HepG2 (cell line): ENCODE measurements at regions not wholly inside any gene's neighbourhood (a gene's known extent, or its start where the extent isn't known, plus 50 kb on each side); places are given as distances from the start of the nearest gene placed in this dataset.

Experiments
- ATAC-seq: fragments of 200-7000 bp; cut with Tn5 transposase; 3 replicates; pipeline ENCODE4 v1.9.1; 2020; ENCODE audit warnings: mild to moderate bottlenecking, moderate library complexity
- BruUV-seq: library from RNA; stranded (reverse); fragments of 400-500 nt; replicated peaks from 2 replicates; lab custom pipeline; 2021; lab: Mats Ljungman, UMichigan
- CTCF ChIA-PET: fragments of 300-600 bp; formaldehyde crosslinking; extraction: SDS; loops from one replicate; lab custom pipeline; 2021; ENCODE audit warnings: low total read pairs, inconsistent platforms, low intra/inter-chr PET ratio; lab: Yijun Ruan, JAX
- POLR2A ChIA-PET: fragments of 350-600 bp; sonication (Branson Sonifier 250); formaldehyde crosslinking; loops from one replicate; lab custom pipeline; 2020; ENCODE audit warnings: antibody characterized with exemption, inconsistent platforms; lab: Yijun Ruan, JAX
- DNase-seq: peaks from one replicate; pipeline ENCODE4 v3.0.0-alpha.2; 2015; ENCODE audit warnings: low spot score
- FAIRE-seq: peaks from 3 replicates; lab custom pipeline; 2011; peaks lifted over from hg19 to GRCh38; lab: Jason Lieb, UNC
- H2AFZ ChIP-seq: one replicate; pipeline ENCODE4 v1.6.1; 2011; ENCODE audit warnings: low read length, inconsistent platforms
- H3K27ac ChIP-seq: fragments of 300-600 bp; 3 replicates; pipeline ENCODE4 v1.8.0; 2011; ENCODE audit warnings: mixed run types, mild to moderate bottlenecking, mixed read lengths, low read length, inconsistent platforms; ENCODE audit not compliant: insufficient read depth; ENCODE audit errors: extremely low read length
- H3K27me3 ChIP-seq, 2 experiments: fragments of 200-600 bp in 1 of 2; 2 replicates in 1 of 2; 3 replicates in 1 of 2; pipeline versions ENCODE4 v1.6.0 to v1.8.0; 2011; ENCODE audit warnings: low read length in 2 of 2, mild to moderate bottlenecking in 2 of 2, moderate library complexity in 2 of 2, inconsistent platforms in 1 of 2; ENCODE audit not compliant: insufficient read depth in 2 of 2, control insufficient read depth in 1 of 2
- H3K36me3 ChIP-seq, 2 experiments: fragments of 200-600 bp in 1 of 2; replicated peaks in 1 of 2; 2 replicates in 1 of 2; 3 replicates in 1 of 2; pipeline versions ENCODE4 v1.5.1 to v1.8.0; 2011; ENCODE audit warnings: low read length in 2 of 2, inconsistent platforms in 1 of 2; ENCODE audit not compliant: insufficient read depth in 2 of 2, control insufficient read depth in 1 of 2
- H3K4me1 ChIP-seq: 2 replicates; pipeline ENCODE4 v1.5.1; 2012; ENCODE audit warnings: low read length, inconsistent platforms; ENCODE audit not compliant: insufficient read depth
- H3K4me2 ChIP-seq: 2 replicates; pipeline ENCODE4 v1.6.0; 2011; ENCODE audit warnings: low read depth, low read length, inconsistent platforms
- H3K4me3 ChIP-seq, 3 experiments: fragments of 200-600 bp in 1 of 3; sonication (generic), shearing (Covaris generic) in 1 of 3; replicated peaks in 1 of 3; 2 replicates each; pipeline ENCODE4 v1.5.1; 2011 to 2016; ENCODE audit warnings: low read length in 3 of 3, inconsistent platforms in 2 of 3, low read depth in 2 of 3, mild to moderate bottlenecking in 2 of 3, control low read depth in 1 of 3, mixed read lengths in 1 of 3; ENCODE audit not compliant: insufficient read depth in 1 of 3
- H3K79me2 ChIP-seq: one replicate; pipeline ENCODE4 v1.6.1; 2011; ENCODE audit warnings: low read length, inconsistent platforms; ENCODE audit not compliant: insufficient read depth
- H3K9ac ChIP-seq: 2 replicates; pipeline ENCODE4 v1.6.0; 2011; ENCODE audit warnings: mild to moderate bottlenecking, low read depth, low read length, inconsistent platforms; ENCODE audit not compliant: insufficient read depth
- H3K9me3 ChIP-seq: 2 replicates; pipeline ENCODE4 v1.5.1; 2012; ENCODE audit warnings: mild to moderate bottlenecking, low read length
- H4K20me1 ChIP-seq: 2 replicates; pipeline ENCODE4 v1.6.0; 2011; ENCODE audit warnings: inconsistent platforms, mild to moderate bottlenecking, low read length, moderate library complexity; ENCODE audit not compliant: insufficient read depth
- ARID4A ChIP-seq: sonication (generic); formaldehyde crosslinking; IDR thresholded peaks from 2 replicates; pipeline ENCODE4 v1.5.0; 2020; ENCODE audit warnings: mild to moderate bottlenecking, missing genetic modification reagents, borderline replicate concordance
- ARNT ChIP-seq: fragments of 450-650 bp; IDR thresholded peaks from 2 replicates; pipeline ENCODE4 v1.6.1; 2017
- BORCS8-MEF2B ChIP-seq: sonication (generic); formaldehyde crosslinking; IDR thresholded peaks from 2 replicates; pipeline ENCODE4 v1.8.0; 2022; ENCODE audit warnings: mild to moderate bottlenecking, missing genetic modification reagents
- CEBPB ChIP-seq: IDR thresholded peaks from 2 replicates; pipeline ENCODE4 v1.6.1; 2011; ENCODE audit warnings: low read depth, low read length, improper control_type of control experiment, borderline replicate concordance
- JARID2 ChIP-seq: sonication (generic); formaldehyde crosslinking; IDR thresholded peaks from 2 replicates; pipeline ENCODE4 v1.8.1; 2023; ENCODE audit warnings: missing genetic modification reagents, inconsistent platforms; ENCODE audit not compliant: insufficient replicate concordance
- KLF12 ChIP-seq: sonication (generic); formaldehyde crosslinking; IDR thresholded peaks from 2 replicates; pipeline ENCODE4 v1.4.0; 2020; ENCODE audit warnings: missing genetic modification reagents, borderline replicate concordance
- KLF6 ChIP-seq: IDR thresholded peaks from 2 replicates; pipeline ENCODE4 v1.8.0; 2016; ENCODE audit warnings: missing biosample characterization, missing genetic modification reagents
- SMC3 ChIP-seq: IDR thresholded peaks from 2 replicates; pipeline ENCODE4 v1.6.1; 2011; ENCODE audit warnings: low read length, improper control_type of control experiment
- WGBS: methylation state at CpG from one replicate; pipeline ENCODE4 v1.1.6; 2017; ENCODE audit warnings: low lambda C conversion rate; 5-methylcytosine and 5-hydroxymethylcytosine counted together
- in situ Hi-C: cut with HindIII; loops from 2 replicates; pipeline ENCODE4 v1.10.0; 2017; ENCODE audit warnings: low pct_unique_long_range_greater_than_20kb; ENCODE audit not compliant: extremely low pct_ligation_motif_present
- intact Hi-C: fragments of 100-400 bp; cut with micrococcal nuclease; formaldehyde crosslinking; loops from one replicate; pipeline ENCODE4 v1.10.0; 2022; ENCODE audit not compliant: unreplicated experiment
- TF ChIP-seq, protein P1 (sequence below): sonication (generic); formaldehyde crosslinking; IDR thresholded peaks from 2 replicates; pipeline ENCODE4 v1.9.0; 2021; ENCODE audit warnings: missing genetic modification reagents, mild to moderate bottlenecking, borderline replicate concordance
- TF ChIP-seq, protein P2 (sequence below): sonication (generic); formaldehyde crosslinking; IDR thresholded peaks from 2 replicates; pipeline ENCODE4 v1.5.1; 2020; ENCODE audit warnings: missing genetic modification reagents, mild to moderate bottlenecking, borderline replicate concordance

- no peak for FAIRE-seq
- in situ Hi-C loops: no loop called here
- Histone ChIP-seq H3K27ac (no peak overlapping the region), H3K4me1 (peaks cover 28% of the 10 kb centered on the region), H3K9ac (no peak overlapping the region), H3K4me3 (no peak overlapping the region), H3K27me3 (peaks cover 4 to 15% of the 10 kb centered on the region in 2 experiments; a peak in 3 of 5 replicates), H3K4me2 (no peak overlapping the region), H3K9me3 (peaks cover 12% of the 10 kb centered on the region), H2AFZ (no peak overlapping the region), H3K79me2 (no peaks in the 10 kb centered on the region), H3K36me3 (no peaks in the 10 kb centered on the region), H4K20me1 (no peaks in the 10 kb centered on the region)
- ChIA-PET CTCF (no interaction called here), POLR2A (interaction anchor here (0.7 kb wide), 1 partner anchor 251 kb away, joined by 3 read pairs; no protein-coding TSS in a partner anchor)
- TF ChIP-seq, protein P1, sequence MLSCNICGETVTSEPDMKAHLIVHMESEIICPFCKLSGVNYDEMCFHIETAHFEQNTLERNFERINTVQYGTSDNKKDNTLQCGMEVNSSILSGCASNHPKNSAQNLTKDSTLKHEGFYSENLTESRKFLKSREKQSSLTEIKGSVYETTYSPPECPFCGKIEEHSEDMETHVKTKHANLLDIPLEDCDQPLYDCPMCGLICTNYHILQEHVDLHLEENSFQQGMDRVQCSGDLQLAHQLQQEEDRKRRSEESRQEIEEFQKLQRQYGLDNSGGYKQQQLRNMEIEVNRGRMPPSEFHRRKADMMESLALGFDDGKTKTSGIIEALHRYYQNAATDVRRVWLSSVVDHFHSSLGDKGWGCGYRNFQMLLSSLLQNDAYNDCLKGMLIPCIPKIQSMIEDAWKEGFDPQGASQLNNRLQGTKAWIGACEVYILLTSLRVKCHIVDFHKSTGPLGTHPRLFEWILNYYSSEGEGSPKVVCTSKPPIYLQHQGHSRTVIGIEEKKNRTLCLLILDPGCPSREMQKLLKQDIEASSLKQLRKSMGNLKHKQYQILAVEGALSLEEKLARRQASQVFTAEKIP: no peak
- no peak for TF ChIP-seq KLF6 (CRISPR knock-in tag)
- no peak for TF ChIP-seq JARID2
- no peak for TF ChIP-seq BORCS8-MEF2B (CRISPR knock-in tag)
- no peak for TF ChIP-seq SMC3
- no peak for TF ChIP-seq CEBPB
- TF ChIP-seq KLF12 (CRISPR knock-in tag): no peak
- no peak for TF ChIP-seq ARNT
- TF ChIP-seq ARID4A: no peak
- TF ChIP-seq, protein P2, sequence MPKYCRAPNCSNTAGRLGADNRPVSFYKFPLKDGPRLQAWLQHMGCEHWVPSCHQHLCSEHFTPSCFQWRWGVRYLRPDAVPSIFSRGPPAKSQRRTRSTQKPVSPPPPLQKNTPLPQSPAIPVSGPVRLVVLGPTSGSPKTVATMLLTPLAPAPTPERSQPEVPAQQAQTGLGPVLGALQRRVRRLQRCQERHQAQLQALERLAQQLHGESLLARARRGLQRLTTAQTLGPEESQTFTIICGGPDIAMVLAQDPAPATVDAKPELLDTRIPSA: no peak
- no peak for DNase-seq
- no peak for ATAC-seq
- intact Hi-C loops: no loop called here
- 10% methylated on average over 12 of the region's 12 CpGs for WGBS
- BruUV-seq: no TSS peak
These were observed 182.0 kb upstream of the IER5L start for GRCh38 chr9:129359916-129360536.
